ENCODE measurements at regions not wholly inside any gene's neighbourhood (a gene's known extent, or its start where the extent isn't known, plus 50 kb on each side); places are given as distances from the start of the nearest gene placed in this dataset.
"Not testable (repeated sequence)": the region's sequence is repeated elsewhere in the genome, so short reads cannot be mapped to it uniquely, and the experiment has no call there.

DNA sequence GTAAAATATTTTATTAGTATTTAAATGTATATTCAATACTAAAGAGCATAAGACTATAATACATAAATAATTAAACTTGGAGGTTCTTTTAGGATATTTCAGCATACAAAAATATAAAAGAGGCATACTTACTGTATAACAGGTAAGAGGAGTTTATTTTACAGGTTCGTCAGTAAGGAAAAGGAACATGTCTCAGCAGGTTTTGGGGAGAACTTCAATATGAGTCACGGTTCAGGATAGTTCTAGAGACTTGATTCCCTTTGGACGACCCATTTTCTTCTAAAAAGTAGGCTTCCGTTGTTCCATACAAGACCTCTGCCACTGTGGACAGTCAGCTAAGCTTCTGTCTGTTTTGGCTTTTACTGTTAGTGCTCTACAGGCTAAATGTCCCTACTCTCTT is 181.1 kb downstream of the ALX1 start:
- H3K4me3 ChIP-seq (ENCODE audit: control insufficient read depth, low read depth, low read length): no peak overlapping the region
- DNase-seq (ENCODE audit: low read depth): no peak
- TF ChIP-seq, protein P1, sequence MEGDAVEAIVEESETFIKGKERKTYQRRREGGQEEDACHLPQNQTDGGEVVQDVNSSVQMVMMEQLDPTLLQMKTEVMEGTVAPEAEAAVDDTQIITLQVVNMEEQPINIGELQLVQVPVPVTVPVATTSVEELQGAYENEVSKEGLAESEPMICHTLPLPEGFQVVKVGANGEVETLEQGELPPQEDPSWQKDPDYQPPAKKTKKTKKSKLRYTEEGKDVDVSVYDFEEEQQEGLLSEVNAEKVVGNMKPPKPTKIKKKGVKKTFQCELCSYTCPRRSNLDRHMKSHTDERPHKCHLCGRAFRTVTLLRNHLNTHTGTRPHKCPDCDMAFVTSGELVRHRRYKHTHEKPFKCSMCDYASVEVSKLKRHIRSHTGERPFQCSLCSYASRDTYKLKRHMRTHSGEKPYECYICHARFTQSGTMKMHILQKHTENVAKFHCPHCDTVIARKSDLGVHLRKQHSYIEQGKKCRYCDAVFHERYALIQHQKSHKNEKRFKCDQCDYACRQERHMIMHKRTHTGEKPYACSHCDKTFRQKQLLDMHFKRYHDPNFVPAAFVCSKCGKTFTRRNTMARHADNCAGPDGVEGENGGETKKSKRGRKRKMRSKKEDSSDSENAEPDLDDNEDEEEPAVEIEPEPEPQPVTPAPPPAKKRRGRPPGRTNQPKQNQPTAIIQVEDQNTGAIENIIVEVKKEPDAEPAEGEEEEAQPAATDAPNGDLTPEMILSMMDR (IDR thresholded peaks at IDR 0.05; ENCODE audit: control insufficient read depth, insufficient read depth, low read depth, low read length, missing control alignments): no peak

DNA sequence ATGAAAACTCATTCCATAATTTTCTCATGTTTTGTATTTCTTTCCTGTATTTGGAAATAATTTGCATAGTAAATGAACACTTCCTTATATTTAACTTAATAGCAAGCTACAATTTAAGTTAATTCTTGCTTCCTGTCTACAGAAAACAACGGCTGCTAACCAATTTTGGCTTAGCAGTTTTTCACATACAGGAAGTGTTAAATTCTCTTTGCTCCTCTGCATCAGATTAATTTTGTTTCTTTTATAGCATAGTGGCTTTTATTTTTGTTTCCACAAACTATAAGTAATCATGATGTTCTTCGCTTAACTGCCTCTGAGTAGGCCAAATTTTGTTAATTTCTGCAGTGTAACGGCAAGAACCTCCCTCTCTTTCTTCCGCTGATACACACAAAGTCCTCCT is 182.9 kb downstream of the ALX1 start:
- no peak for DNase-seq (ENCODE audit: low read depth)
- TF ChIP-seq, protein P1 (IDR thresholded peaks at IDR 0.05; ENCODE audit: control insufficient read depth, insufficient read depth, low read depth, low read length, missing control alignments): no peak
- no peak overlapping the region for H3K4me3 ChIP-seq (ENCODE audit: control insufficient read depth, low read depth, low read length)

DNA sequence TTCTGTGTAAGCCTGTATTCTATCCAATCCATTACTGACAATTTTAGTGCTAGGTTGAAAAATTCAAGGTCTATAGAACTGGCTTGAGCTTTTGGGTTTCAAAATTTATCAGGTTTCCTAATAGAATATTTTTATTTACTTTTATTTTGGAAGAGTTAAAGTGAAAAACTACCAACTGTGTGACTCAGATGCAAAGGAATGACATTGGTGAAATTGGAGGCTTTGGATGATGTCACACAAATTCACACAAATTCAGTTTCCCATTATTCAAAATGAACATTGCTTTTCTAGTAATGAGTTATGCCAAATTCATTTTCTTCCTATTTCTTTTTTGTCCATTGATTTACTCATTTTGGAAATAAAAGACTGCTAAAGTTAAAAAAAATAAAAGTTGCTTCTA is 186.9 kb downstream of the ALX1 start:
- no peak overlapping the region for H3K4me3 ChIP-seq (ENCODE audit: control insufficient read depth, low read depth, low read length)
- DNase-seq (ENCODE audit: low read depth): no peak
- TF ChIP-seq, protein P1 (IDR thresholded peaks at IDR 0.05; ENCODE audit: control insufficient read depth, insufficient read depth, low read depth, low read length, missing control alignments): no peak

DNA sequence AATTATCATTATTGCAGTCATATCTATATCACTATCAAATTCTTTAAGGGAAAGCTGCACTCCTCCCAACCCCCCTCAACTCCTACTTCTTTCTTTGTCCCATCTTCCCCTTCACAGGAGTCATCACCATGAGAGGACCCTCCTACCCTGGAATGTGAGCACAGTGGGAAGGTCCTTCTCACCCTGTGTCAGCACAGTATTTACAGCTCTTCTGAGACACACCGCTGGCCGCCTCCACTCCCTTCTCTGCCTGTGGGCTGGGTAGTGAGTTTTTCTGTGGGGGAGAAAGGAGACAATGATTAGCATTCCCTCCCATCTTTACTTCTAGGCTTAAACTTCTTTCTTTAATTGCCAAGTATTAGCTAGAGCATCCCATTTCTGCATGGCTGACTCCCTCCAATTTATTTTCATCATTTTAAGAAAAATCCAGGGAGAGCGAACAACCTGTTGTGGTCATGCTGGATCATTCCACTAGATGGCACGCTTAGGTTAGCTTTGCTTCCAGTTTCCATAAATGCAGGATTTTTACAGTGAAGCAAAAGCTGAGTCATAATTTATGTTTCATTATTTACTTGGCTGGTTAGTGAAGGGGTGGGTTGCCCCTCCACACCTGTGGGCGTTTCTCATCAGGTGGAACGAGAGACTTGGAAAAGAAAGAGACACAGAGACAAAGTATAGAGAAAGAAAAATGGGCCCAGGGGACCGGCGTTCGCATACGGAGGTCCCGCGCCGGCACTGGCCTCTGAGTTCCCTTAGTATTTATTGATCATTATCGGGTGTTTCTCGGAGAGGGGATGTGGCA is 188.5 kb downstream of the ALX1 start:
- no peak overlapping the region for H3K4me3 ChIP-seq (ENCODE audit: control insufficient read depth, low read depth, low read length)
- peak; percentile 23 for DNase-seq (ENCODE audit: low read depth)
- TF ChIP-seq, protein P1 (IDR thresholded peaks at IDR 0.05; ENCODE audit: control insufficient read depth, insufficient read depth, low read depth, low read length, missing control alignments): peak; percentile 81

DNA sequence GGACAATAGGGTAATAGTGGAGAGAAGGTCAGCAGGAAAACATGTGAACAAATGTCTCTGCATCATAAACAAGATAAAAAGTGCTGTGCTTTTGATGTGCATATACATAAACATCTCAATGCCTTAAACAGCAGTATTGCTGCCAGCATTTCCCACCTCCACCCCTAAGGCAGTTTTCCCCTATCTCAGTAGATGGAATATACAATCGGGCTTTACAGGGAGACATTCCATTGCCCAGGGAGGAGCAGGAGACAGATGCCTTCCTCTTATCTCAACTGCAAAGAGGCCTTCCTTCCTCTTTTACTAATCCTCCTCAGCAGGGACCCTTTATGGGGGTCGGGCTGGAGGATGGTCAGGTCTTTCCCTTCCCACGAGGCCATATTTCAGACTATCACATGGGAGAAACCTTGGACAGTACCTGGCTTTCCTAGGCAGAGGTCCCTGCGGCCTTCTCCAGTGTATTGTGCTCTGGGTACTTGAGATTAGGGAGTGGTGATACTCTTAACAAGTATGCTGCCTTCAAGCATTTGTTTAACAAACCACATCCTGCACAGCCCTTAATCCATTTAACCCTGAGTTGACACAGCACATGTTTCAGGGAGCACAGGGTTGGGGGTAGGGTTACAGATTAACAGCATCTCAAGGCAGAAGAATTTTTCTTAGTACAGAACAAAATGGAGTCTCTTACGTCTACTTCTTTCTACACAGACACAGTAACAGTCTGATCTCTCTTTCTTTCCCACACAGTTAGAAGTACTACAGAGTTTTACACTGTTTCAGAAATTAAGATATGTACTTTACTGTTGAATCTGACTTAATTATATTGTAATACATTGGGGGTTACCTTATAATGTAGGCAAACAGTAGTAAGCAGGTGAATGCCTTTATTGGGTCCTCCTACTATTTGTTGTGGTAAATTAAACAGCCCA is 189.4 kb downstream of the ALX1 start:
- not testable (repeated sequence) for DNase-seq (ENCODE audit: low read depth); H3K4me3 ChIP-seq (ENCODE audit: control insufficient read depth, low read depth, low read length)

DNA sequence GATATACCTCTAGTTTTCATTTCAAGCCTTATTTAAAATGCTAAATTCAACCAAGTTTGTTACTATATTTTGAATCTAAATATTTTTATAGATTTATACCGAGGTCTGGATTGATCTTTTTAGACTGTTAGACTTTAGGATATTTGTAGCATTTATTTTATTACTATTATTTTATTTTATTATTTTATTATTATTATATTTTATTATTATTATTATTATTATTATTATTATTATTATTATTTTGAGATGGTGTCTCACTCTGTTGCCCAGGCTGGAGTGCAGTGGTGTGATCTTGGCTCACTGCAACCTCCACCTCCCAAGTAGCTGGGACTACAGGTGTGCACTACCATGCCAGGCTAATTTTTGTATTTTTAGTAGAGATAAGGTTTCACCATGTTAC is 195.3 kb downstream of the ALX1 start:
- H3K4me3 ChIP-seq (ENCODE audit: control insufficient read depth, low read depth, low read length); DNase-seq (ENCODE audit: low read depth): not testable (repeated sequence)

DNA sequence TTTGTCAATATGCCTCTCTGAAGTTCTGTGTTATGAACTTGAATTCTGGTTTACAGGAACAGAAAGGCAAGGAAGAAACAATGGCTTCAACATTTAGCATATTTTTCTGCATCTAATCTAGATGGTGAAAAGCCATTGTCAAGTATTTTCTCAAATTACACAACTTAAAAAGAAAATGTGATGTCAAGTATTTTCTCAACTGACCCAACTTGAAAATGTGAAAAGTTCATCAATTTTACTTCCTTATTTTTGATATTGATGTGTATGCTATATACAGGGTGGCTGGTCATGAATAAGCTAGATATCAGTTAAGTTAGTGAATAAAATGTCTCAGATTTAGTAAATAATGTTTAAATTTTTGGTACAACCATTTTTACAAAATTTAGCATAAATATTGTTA is 196.7 kb downstream of the ALX1 start:
- TF ChIP-seq, protein P1 (IDR thresholded peaks at IDR 0.05; ENCODE audit: control insufficient read depth, insufficient read depth, low read depth, low read length, missing control alignments): no peak
- no peak for DNase-seq (ENCODE audit: low read depth)
- H3K4me3 ChIP-seq (ENCODE audit: control insufficient read depth, low read depth, low read length): no peak overlapping the region

All from AG09309 (cell line).